ENCODE measurements at regions not wholly inside any gene's neighbourhood (a gene's known extent, or its start where the extent isn't known, plus 50 kb on each side); places are given as distances from the start of the nearest gene placed in this dataset.
"Not testable (repeated sequence)": the region's sequence is repeated elsewhere in the genome, so short reads cannot be mapped to it uniquely, and the experiment has no call there.

DNA sequence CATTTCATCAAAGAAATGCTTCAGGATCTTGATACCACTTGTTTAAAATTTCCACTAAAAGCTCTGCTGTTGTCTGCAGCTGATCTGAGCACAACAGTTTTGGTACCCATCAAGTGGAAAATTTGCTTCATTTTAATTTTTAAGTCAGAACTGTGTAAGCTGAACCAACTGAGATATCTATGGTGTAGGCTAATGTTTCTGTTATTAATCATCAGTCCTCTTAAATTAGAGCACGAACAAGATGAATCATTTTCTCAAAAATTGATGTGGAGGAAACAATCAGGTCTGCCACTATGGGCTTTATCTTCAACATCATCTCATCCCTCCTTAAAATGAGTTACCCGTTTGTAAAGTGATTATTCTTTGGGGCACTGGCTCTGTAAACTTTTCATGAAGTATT, 221.5 kb upstream of the NBEA start:
- no peak overlapping the region for H3K27ac ChIP-seq (ENCODE audit: low read length)
- no peaks in the 10 kb centered on the region for H3K4me1 ChIP-seq (ENCODE audit: control insufficient read depth in 1 of 2, insufficient read depth in 2 of 2, low read length in 2 of 2)
- H3K4me3 ChIP-seq (ENCODE audit: low read depth in 1 of 2, low read length in 2 of 2) = no peak overlapping the region
- H3K27me3 ChIP-seq (ENCODE audit: low read depth, low read length) = no peaks in the 10 kb centered on the region
- H3K9me3 ChIP-seq (ENCODE audit: control insufficient read depth in 1 of 2, low read length in 2 of 2) = peaks cover 0 to 10% of the 10 kb centered on the region in 2 donors
- no peaks in the 10 kb centered on the region for H3K36me3 ChIP-seq (ENCODE audit: control insufficient read depth in 1 of 2, insufficient read depth in 2 of 2, low read length in 2 of 2)

DNA sequence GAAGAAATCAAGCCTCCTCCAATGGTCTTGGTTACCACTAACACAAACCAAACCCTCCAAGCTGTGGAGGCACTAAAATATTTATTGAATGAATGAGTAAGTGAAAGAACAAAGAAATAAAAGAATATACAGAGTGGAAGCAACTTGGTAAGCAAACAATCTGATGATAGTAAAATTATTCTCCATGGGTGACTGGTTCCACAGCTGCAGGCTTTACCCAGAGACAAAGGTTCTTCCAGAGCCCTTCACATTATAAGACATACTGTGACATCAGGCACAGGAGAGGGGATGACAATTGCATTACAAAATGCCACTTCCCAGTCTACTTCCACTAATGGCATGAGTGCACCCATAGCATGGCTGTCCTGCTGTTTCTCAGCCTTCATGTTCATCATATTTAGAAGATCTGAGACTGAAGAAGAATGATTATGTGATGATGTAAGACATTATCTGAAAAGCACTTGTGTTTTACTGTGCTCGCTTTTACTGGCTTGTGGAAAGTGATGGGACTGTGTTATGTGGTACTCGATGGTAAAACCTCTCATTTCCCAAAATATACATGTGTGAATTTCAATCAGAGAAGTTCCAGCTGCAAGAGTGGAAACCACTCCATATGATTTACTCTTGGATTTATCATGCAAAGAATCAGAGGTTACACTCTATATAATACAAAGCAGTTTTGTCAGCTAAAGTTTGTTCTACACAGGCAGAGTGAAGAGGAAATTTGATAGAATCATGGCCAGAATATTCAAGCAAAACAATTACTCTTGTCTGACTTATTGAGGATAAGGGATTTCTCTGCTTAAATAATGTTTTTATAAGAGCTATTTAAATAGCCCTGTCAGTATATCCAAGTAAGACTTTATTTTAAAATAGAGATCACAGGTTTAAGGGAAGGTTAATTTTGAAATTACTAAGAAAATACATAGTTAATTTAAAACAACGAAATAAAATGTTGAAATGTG, 220.2 kb upstream of the NBEA start:
- H3K4me1 ChIP-seq (ENCODE audit: control insufficient read depth in 1 of 2, insufficient read depth in 2 of 2, low read length in 2 of 2) = no peaks in the 10 kb centered on the region
- peaks cover 0 to 10% of the 10 kb centered on the region in 2 donors for H3K9me3 ChIP-seq (ENCODE audit: control insufficient read depth in 1 of 2, low read length in 2 of 2)
- H3K4me3 ChIP-seq (ENCODE audit: low read depth in 1 of 2, low read length in 2 of 2) = no peak overlapping the region
- no peak overlapping the region for H3K27ac ChIP-seq (ENCODE audit: low read length)
- no peaks in the 10 kb centered on the region for H3K36me3 ChIP-seq (ENCODE audit: control insufficient read depth in 1 of 2, insufficient read depth in 2 of 2, low read length in 2 of 2)
- no peaks in the 10 kb centered on the region for H3K27me3 ChIP-seq (ENCODE audit: low read depth, low read length)

DNA sequence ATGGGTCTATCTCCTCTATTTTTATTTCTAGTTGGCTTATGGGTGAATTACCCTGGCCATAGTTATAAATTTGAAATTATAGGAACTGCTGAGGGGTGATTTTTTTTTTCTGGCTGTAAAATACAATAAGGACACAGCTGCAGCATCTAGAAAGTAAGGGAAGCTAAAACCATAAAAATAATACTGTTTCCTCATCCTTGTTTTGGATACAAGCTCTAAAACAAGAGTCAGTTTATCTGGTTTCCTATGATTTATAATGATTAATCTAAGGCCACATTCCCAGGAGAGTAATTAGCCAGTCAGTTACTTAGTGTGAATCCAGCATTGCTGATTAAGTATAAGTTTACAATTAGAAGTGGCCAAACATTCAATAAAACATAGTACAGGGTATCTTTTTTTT, 219.1 kb upstream of the NBEA start:
- Histone ChIP-seq H3K27me3 (ENCODE audit: low read depth, low read length) (no peaks in the 10 kb centered on the region), H3K9me3 (ENCODE audit: control insufficient read depth in 1 of 2, low read length in 2 of 2) (peaks cover 0 to 10% of the 10 kb centered on the region in 2 donors), H3K27ac (ENCODE audit: low read length) (no peak overlapping the region), H3K4me1 (ENCODE audit: control insufficient read depth in 1 of 2, insufficient read depth in 2 of 2, low read length in 2 of 2) (no peaks in the 10 kb centered on the region), H3K4me3 (ENCODE audit: low read depth in 1 of 2, low read length in 2 of 2) (no peak overlapping the region), H3K36me3 (ENCODE audit: control insufficient read depth in 1 of 2, insufficient read depth in 2 of 2, low read length in 2 of 2) (no peaks in the 10 kb centered on the region)

DNA sequence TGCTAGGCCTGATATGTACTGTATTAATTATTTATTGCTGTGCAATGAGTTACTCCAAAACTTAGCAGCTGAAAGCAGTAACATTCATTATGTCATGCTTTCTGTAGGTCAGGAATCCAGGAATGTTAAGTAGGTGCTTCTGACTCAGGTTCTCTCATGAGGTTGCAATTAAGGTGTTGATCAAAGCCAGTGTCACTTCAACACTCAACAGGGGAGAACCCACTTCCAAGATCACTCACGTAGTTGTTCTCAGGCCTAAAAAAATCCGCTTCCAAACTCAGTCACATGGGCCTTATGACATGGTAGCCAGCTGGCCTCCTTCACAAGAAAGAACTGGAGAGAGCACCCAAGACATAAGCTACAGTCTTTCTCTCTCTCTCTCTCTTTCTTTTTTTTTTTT, 211.1 kb upstream of the NBEA start:
- Histone ChIP-seq H3K4me1 (ENCODE audit: control insufficient read depth in 1 of 2, insufficient read depth in 2 of 2, low read length in 2 of 2) (peaks cover 0 to 5% of the 10 kb centered on the region in 2 donors), H3K36me3 (ENCODE audit: control insufficient read depth in 1 of 2, insufficient read depth in 2 of 2, low read length in 2 of 2) (no peaks in the 10 kb centered on the region), H3K27ac (ENCODE audit: low read length) (no peak overlapping the region), H3K27me3 (ENCODE audit: low read depth, low read length) (no peaks in the 10 kb centered on the region), H3K9me3 (ENCODE audit: control insufficient read depth in 1 of 2, low read length in 2 of 2) (no peaks in the 10 kb centered on the region), H3K4me3 (ENCODE audit: low read depth in 1 of 2, low read length in 2 of 2) (no peak overlapping the region)

DNA sequence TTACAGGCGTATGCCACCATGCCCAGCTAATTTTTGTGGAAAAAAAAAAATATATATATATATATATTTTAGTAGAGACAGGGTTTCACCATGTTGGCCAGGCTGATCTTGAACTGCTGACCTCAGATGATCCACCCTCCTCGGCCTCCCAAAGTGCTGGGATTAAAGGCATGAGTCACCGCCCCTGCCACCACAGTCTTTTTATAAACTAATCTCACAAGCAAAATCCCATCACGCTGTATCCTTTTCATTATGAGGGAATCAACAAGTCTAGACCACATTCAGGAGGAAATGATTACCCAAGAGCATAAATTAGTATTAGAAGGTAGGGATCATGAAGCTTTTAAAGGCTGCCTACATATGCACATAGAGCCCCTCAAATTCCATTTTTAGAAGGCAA, 210.6 kb upstream of the NBEA start:
- Histone ChIP-seq H3K4me1 (ENCODE audit: control insufficient read depth in 1 of 2, insufficient read depth in 2 of 2, low read length in 2 of 2) (peaks cover 0 to 5% of the 10 kb centered on the region in 2 donors), H3K4me3 (ENCODE audit: low read depth in 1 of 2, low read length in 2 of 2) (no peak overlapping the region), H3K9me3 (ENCODE audit: control insufficient read depth in 1 of 2, low read length in 2 of 2) (no peaks in the 10 kb centered on the region), H3K27ac (ENCODE audit: low read length) (no peak overlapping the region), H3K27me3 (ENCODE audit: low read depth, low read length) (no peaks in the 10 kb centered on the region), H3K36me3 (ENCODE audit: control insufficient read depth in 1 of 2, insufficient read depth in 2 of 2, low read length in 2 of 2) (no peaks in the 10 kb centered on the region)

DNA sequence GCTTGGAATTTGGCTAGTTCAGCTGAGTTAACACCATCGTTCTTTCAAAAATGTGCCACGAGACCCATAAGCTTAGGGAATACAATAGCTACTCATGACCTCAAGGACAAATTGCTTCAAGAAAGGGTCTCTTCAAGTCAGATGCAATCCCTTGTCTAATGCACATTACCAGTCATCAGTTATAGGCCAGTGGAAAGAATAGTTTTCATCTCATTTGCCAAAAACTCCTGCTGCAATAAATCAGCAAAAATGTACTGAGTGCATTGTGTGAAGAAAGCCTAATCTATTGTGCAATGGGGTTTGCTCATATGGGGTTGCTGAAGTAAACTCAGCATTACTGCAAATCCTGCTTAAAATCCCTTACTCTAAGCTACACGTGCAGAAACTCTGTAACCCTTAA, 208.3 kb upstream of the NBEA start:
- Histone ChIP-seq H3K4me3 (ENCODE audit: low read depth in 1 of 2, low read length in 2 of 2) (no peak overlapping the region), H3K27ac (ENCODE audit: low read length) (no peak overlapping the region), H3K9me3 (ENCODE audit: control insufficient read depth in 1 of 2, low read length in 2 of 2) (no peaks in the 10 kb centered on the region), H3K27me3 (ENCODE audit: low read depth, low read length) (no peaks in the 10 kb centered on the region), H3K36me3 (ENCODE audit: control insufficient read depth in 1 of 2, insufficient read depth in 2 of 2, low read length in 2 of 2) (no peaks in the 10 kb centered on the region), H3K4me1 (ENCODE audit: control insufficient read depth in 1 of 2, insufficient read depth in 2 of 2, low read length in 2 of 2) (peaks cover 0 to 5% of the 10 kb centered on the region in 2 donors)

DNA sequence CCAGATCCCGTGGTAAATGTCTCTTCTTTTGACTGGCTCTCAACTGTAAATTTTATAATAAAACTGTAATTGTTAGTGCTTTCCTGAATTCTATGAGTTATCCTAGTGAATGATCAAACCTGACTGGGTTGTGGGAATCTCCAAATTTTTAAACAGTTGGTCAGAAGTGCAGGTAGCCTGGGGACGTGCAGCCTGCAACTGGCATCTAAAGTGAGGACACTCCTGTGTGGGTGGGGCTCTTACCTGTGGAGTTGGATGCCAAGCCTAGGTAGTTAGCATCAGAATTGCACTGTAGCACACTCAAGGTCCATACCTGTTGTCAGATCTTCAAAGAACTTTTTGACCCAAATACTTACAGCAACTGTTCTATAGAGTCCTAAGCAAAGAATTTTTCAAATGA, 207.1 kb upstream of the NBEA start:
- Histone ChIP-seq H3K4me1 (ENCODE audit: control insufficient read depth in 1 of 2, insufficient read depth in 2 of 2, low read length in 2 of 2) (peaks cover 0 to 5% of the 10 kb centered on the region in 2 donors), H3K4me3 (ENCODE audit: low read depth in 1 of 2, low read length in 2 of 2) (no peak overlapping the region), H3K27ac (ENCODE audit: low read length) (no peak overlapping the region), H3K27me3 (ENCODE audit: low read depth, low read length) (no peaks in the 10 kb centered on the region), H3K36me3 (ENCODE audit: control insufficient read depth in 1 of 2, insufficient read depth in 2 of 2, low read length in 2 of 2) (no peaks in the 10 kb centered on the region), H3K9me3 (ENCODE audit: control insufficient read depth in 1 of 2, low read length in 2 of 2) (no peaks in the 10 kb centered on the region)

DNA sequence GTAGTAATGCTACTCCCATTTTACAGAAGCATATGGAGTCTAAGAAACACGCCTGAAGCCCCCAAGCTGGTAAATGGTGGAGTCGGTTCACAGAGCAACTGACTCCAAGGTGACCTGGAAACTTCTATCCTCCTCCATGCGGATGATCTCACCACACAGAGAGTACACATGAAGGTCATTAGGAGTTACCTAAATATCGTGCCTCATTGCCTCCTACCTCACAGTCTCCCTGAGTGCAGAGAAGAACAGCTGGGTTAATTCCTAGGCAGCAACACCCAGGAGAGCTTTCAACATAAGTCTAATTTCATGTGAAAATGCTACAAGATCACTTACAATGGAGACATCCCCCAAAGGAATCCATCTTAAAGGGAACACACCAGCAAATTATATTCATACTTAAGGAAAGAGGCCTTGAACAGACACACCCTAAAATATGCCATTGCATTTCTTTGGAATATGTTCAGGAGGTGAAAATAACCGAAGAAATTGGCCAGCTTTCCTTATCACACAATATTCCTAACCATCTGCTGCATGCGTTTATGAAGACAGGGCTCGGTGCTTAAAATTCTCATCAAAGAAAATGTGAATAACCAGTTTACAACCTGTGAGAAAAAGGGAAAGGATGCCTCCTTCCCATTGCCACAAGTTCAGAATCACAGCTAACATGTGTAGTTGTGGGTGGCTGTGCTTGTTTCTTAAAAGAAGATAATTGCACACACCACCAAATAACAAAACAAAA, 203.6 kb upstream of the NBEA start:
- Histone ChIP-seq H3K4me3 (ENCODE audit: low read depth in 1 of 2, low read length in 2 of 2) (no peak overlapping the region), H3K27ac (ENCODE audit: low read length) (no peak overlapping the region), H3K9me3 (ENCODE audit: control insufficient read depth in 1 of 2, low read length in 2 of 2) (no peaks in the 10 kb centered on the region), H3K27me3 (ENCODE audit: low read depth, low read length) (no peaks in the 10 kb centered on the region), H3K36me3 (ENCODE audit: control insufficient read depth in 1 of 2, insufficient read depth in 2 of 2, low read length in 2 of 2) (no peaks in the 10 kb centered on the region), H3K4me1 (ENCODE audit: control insufficient read depth in 1 of 2, insufficient read depth in 2 of 2, low read length in 2 of 2) (peaks cover 0 to 5% of the 10 kb centered on the region in 2 donors)

DNA sequence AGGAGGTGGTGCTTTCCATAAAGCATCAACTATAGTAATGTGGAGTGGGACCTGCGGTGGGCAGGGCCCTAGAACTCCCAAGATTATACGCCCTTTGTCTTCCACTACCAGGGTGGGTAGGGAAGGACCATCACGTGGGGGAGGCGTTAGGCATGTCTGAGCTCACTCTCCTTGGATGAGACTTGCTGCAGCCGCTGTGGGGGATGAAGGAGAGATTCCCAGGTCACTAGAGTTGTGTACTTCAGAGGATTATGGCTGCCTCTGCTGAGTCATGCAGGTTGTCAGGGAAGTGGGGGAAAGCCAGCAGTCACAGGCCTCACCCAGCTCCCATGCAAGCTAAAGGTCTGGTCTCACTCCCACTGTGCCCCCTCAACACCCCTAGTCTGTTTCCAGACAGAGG, 195.0 kb upstream of the NBEA start:
- not testable (repeated sequence) for H3K4me1 ChIP-seq (ENCODE audit: control insufficient read depth in 1 of 2, insufficient read depth in 2 of 2, low read length in 2 of 2); H3K36me3 ChIP-seq (ENCODE audit: control insufficient read depth in 1 of 2, insufficient read depth in 2 of 2, low read length in 2 of 2); H3K27me3 ChIP-seq (ENCODE audit: low read depth, low read length); H3K4me3 ChIP-seq (ENCODE audit: low read depth in 1 of 2, low read length in 2 of 2); H3K27ac ChIP-seq (ENCODE audit: low read length); H3K9me3 ChIP-seq (ENCODE audit: control insufficient read depth in 1 of 2, low read length in 2 of 2)

DNA sequence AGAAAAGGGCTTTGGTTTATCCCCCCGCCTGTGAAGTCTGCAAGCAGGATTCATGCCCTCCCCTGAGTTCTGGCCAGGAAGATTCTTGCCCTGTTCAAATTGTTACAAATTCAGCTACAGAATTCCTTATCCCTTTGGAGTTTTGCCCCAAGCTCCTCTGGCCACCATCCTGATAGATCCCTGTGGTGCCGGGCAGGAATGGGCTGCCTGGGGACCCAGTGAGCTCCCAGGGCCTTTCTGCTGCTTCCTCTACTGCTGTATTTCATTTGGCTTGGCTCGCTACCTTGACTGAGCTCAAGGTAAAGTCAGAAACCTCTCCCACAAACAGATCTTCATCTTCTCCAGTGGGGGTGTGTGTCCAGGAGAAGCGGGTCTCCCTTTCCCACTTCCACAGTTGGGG, 194.6 kb upstream of the NBEA start:
- H3K9me3 ChIP-seq (ENCODE audit: control insufficient read depth in 1 of 2, low read length in 2 of 2) = no peaks in the 10 kb centered on the region
- no peak overlapping the region for H3K27ac ChIP-seq (ENCODE audit: low read length)
- no peaks in the 10 kb centered on the region for H3K27me3 ChIP-seq (ENCODE audit: low read depth, low read length)
- H3K36me3 ChIP-seq (ENCODE audit: control insufficient read depth in 1 of 2, insufficient read depth in 2 of 2, low read length in 2 of 2) = no peaks in the 10 kb centered on the region
- H3K4me1 ChIP-seq (ENCODE audit: control insufficient read depth in 1 of 2, insufficient read depth in 2 of 2, low read length in 2 of 2) = no peaks in the 10 kb centered on the region
- no peak overlapping the region for H3K4me3 ChIP-seq (ENCODE audit: low read depth in 1 of 2, low read length in 2 of 2)

DNA sequence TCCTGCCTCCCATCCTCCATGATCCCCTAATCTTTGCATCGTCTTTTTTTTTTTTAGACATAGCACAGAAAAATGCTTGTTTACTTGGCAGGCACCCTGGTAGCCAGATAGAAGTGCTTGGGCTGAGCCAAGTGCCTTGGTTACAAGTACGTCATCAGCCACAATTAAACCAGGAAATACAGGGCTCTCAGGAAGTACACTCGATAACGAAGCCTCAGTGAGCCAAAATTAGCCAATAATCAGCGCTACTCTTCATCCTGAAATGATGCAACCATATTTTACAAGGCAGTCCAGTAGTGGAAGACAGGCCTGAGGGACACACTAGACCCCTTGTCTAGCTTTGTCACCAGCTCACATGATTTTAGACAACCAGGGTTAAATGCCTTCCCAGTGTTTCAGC, 194.0 kb upstream of the NBEA start:
- Histone ChIP-seq H3K36me3 (ENCODE audit: control insufficient read depth in 1 of 2, insufficient read depth in 2 of 2, low read length in 2 of 2) (no peaks in the 10 kb centered on the region), H3K4me1 (ENCODE audit: control insufficient read depth in 1 of 2, insufficient read depth in 2 of 2, low read length in 2 of 2) (no peaks in the 10 kb centered on the region), H3K27ac (ENCODE audit: low read length) (no peak overlapping the region), H3K4me3 (ENCODE audit: low read depth in 1 of 2, low read length in 2 of 2) (no peak overlapping the region), H3K9me3 (ENCODE audit: control insufficient read depth in 1 of 2, low read length in 2 of 2) (no peaks in the 10 kb centered on the region), H3K27me3 (ENCODE audit: low read depth, low read length) (no peaks in the 10 kb centered on the region)
